ENCODE measurements at regions not wholly inside any gene's neighbourhood (a gene's known extent, or its start where the extent isn't known, plus 50 kb on each side); places are given as distances from the start of the nearest gene placed in this dataset.

DNA sequence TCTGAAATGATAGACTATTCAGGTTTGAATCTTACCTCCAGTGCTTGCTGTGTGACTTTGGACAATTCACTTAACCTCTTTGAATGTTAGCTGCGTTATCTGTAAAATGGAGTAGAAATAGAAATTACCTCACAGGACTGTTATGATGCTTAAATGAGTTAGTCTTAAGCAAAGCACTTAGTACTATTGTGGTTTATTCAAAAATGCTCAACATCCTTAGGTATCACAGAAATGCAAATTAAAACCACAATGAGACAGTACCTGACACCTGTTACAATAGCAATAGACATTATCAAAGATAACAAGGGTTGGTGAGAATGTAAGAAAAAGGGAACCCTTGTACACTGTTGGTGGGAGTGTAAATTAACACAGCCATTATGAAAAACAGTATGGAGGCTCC lies 77.6 kb upstream of the FREM1 start:
- no peaks in the 10 kb centered on the region for H3K27me3 Mint-ChIP-seq (ENCODE audit: low read depth)
- H3K27ac Mint-ChIP-seq (ENCODE audit: unreplicated experiment): no peak overlapping the region
- H3K9me3 Mint-ChIP-seq (ENCODE audit: low read depth): peaks cover 10% of the 10 kb centered on the region
- H3K4me3 Mint-ChIP-seq (ENCODE audit: unreplicated experiment): no peak overlapping the region
- H3K4me1 Mint-ChIP-seq (ENCODE audit: low read depth): peaks cover 5% of the 10 kb centered on the region
- H3K36me3 Mint-ChIP-seq (ENCODE audit: low read depth): no peaks in the 10 kb centered on the region
- no peak for DNase-seq (ENCODE audit: low spot score)
- TF ChIP-seq, protein P1, sequence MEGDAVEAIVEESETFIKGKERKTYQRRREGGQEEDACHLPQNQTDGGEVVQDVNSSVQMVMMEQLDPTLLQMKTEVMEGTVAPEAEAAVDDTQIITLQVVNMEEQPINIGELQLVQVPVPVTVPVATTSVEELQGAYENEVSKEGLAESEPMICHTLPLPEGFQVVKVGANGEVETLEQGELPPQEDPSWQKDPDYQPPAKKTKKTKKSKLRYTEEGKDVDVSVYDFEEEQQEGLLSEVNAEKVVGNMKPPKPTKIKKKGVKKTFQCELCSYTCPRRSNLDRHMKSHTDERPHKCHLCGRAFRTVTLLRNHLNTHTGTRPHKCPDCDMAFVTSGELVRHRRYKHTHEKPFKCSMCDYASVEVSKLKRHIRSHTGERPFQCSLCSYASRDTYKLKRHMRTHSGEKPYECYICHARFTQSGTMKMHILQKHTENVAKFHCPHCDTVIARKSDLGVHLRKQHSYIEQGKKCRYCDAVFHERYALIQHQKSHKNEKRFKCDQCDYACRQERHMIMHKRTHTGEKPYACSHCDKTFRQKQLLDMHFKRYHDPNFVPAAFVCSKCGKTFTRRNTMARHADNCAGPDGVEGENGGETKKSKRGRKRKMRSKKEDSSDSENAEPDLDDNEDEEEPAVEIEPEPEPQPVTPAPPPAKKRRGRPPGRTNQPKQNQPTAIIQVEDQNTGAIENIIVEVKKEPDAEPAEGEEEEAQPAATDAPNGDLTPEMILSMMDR (IDR thresholded peaks at IDR 0.05): no peak

GRCh38 chr9:14985419-14985818 lies 75.2 kb upstream of the FREM1 start:
- H3K27me3 Mint-ChIP-seq (ENCODE audit: low read depth): no peaks in the 10 kb centered on the region
- no peak overlapping the region for H3K4me3 Mint-ChIP-seq (ENCODE audit: unreplicated experiment)
- no peaks in the 10 kb centered on the region for H3K4me1 Mint-ChIP-seq (ENCODE audit: low read depth)
- no peaks in the 10 kb centered on the region for H3K36me3 Mint-ChIP-seq (ENCODE audit: low read depth)
- TF ChIP-seq, protein P1 (IDR thresholded peaks at IDR 0.05): no peak
- H3K9me3 Mint-ChIP-seq (ENCODE audit: low read depth): no peaks in the 10 kb centered on the region
- no peak for DNase-seq (ENCODE audit: low spot score)
- H3K27ac Mint-ChIP-seq (ENCODE audit: unreplicated experiment): no peak overlapping the region

DNA sequence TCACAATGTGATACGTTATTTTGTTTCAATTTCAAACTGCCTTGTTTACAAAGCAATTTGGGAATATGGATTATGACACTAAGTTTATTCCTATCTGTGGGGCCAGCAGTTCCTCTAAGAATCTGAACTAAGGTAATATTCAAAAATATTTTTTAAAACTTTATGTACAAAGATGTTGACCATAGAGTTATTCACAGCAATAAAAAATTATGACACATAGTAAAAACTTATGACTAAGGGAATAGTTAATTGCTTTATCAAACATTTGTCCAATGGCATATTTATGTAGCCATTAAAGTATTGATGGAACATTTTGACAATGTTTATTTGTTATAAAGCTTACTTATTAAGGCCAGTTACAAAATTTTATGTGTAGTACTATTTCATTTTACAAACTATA lies 73.4 kb upstream of the FREM1 start:
- Mint-ChIP-seq H3K27me3 (ENCODE audit: low read depth) (no peaks in the 10 kb centered on the region), H3K4me1 (ENCODE audit: low read depth) (no peaks in the 10 kb centered on the region), H3K9me3 (ENCODE audit: low read depth) (no peaks in the 10 kb centered on the region), H3K27ac (ENCODE audit: unreplicated experiment) (no peak overlapping the region), H3K36me3 (ENCODE audit: low read depth) (no peaks in the 10 kb centered on the region), H3K4me3 (ENCODE audit: unreplicated experiment) (no peak overlapping the region)
- TF ChIP-seq, protein P1 (IDR thresholded peaks at IDR 0.05): no peak
- DNase-seq (ENCODE audit: low spot score): no peak

DNA sequence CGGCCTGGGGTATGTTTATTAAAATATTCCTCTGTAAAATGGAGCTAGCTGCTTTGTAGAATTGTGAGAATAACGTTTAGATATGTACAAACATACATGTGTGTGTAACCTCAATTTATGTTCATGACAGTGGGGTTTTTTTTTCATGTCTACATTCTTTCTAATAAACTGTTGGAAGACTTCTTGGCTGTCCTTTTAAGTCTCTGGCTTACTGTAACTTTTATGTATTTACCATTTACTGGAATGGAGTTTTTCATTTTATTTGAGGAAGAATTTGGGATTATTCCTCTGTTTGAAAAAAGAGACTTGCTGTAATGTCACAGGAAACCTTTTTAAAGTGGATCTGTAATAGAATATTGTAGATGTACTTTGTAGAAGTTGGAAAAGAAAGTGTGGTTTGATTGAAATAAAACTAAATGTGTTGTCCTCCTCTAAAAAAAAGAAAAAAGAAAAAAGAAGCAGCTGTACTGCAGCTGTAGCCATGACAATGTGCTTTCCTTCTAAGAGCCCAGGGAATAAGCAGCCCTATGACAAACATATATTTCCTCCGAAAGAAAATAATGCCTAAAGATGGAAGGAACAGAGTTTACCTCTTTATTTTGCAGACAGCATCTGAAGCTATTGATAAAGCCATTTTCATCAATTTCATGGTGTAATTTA lies 71.2 kb upstream of the FREM1 start:
- DNase-seq (ENCODE audit: low spot score): no peak
- no peaks in the 10 kb centered on the region for H3K4me1 Mint-ChIP-seq (ENCODE audit: low read depth)
- H3K36me3 Mint-ChIP-seq (ENCODE audit: low read depth): no peaks in the 10 kb centered on the region
- no peak overlapping the region for H3K4me3 Mint-ChIP-seq (ENCODE audit: unreplicated experiment)
- TF ChIP-seq, protein P1 (IDR thresholded peaks at IDR 0.05): no peak
- no peak overlapping the region for H3K27ac Mint-ChIP-seq (ENCODE audit: unreplicated experiment)
- H3K27me3 Mint-ChIP-seq (ENCODE audit: low read depth): no peaks in the 10 kb centered on the region
- no peaks in the 10 kb centered on the region for H3K9me3 Mint-ChIP-seq (ENCODE audit: low read depth)

GRCh38 chr9:14978022-14979000 lies 68.1 kb upstream of the FREM1 start:
- Mint-ChIP-seq H3K27me3 (ENCODE audit: low read depth) (no peaks in the 10 kb centered on the region), H3K4me3 (ENCODE audit: unreplicated experiment) (no peak overlapping the region), H3K9me3 (ENCODE audit: low read depth) (no peaks in the 10 kb centered on the region), H3K27ac (ENCODE audit: unreplicated experiment) (no peak overlapping the region), H3K4me1 (ENCODE audit: low read depth) (no peaks in the 10 kb centered on the region), H3K36me3 (ENCODE audit: low read depth) (no peaks in the 10 kb centered on the region)
- TF ChIP-seq, protein P1 (IDR thresholded peaks at IDR 0.05): no peak
- DNase-seq (ENCODE audit: low spot score): no peak

Data from chondrocyte (in vitro differentiated cells).